NCI-H748 (cell line): ENCODE measurements at regions not wholly inside any gene's neighbourhood (a gene's known extent, or its start where the extent isn't known, plus 50 kb on each side); places are given as distances from the start of the nearest gene placed in this dataset.

ENCODE experiments used
- DNase-seq: peaks from one replicate; lab custom pipeline; 2025; ENCODE audit not compliant: unreplicated experiment; lab: John Stamatoyannopoulos, UW

DNA sequence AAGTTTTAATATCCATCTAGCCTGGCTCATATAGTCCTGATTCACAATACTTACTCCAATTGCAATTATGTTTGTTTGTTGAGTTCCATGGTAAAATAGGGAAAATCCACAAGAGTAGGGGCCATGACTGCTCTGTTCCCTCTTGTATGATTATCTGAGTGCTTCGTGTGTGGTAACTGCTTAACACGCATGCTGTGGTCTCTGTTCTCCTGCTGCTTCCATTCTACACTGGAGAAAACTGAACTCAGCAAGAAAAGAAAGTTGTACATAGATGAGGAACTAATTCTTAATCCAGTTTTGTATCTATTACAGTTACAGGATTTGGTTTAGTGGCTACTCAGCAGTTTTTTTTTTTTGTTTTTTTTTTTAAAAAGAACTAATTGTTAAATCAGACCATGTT lies 223.0 kb upstream of the SATB1 start:
- no peak for DNase-seq

DNA sequence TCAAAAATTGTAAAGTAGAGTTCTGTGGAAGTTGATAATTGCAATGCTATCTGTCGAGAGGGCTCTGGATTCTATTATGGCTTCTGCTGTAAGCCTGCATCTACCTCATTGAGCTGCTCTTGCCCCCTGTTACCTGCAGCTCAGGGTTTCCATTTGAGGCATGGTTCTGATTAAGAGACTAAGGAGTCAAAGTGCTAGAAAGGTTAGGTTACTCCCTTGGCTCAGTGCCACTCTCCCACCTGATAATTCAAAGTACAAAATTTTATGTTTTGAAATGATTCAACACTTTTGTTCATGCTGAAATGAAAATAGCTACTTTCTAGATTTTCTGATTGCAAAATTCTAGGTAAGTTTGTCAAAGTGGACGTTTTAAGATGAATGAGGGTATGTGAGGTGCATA lies 220.5 kb upstream of the SATB1 start:
- no peak for DNase-seq

DNA sequence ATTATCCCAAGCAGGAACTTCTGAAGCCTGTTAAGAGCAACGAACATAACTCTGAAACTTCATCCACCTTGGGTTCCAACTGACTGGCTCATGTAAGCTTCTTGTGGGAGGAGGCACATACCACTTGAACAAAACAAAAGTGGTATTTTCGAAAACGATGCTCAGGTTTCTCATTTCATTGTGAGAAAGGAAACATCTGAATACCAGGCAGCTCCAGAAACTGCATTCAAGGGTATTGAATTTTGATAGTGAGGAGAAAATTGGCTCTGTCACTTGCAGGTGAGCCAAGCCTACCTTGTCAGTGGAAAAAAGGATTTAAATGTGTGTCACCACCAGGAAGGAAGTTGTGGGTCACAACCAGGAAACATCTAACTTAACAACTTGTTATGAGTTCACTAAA lies 218.1 kb upstream of the SATB1 start:
- no peak for DNase-seq

DNA sequence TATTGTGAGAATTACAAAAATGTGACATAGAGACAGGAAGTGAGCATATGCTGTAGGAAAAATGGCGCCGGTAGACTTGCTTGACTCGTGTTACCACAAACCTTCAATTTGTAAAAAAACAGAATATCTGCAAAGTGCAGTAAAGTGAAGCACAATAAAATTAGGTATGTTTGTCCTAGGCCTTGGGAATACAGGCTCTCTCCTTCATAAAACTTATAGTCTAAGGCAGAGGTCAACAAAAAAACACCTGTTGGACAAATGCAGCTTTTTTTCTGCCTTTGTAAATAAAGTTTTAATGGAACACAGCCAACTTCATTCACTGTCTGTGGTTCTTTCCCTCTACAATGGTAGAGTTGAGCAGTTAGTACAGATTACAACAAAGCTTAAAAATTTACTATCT lies 216.8 kb upstream of the SATB1 start:
- DNase-seq = no peak

DNA sequence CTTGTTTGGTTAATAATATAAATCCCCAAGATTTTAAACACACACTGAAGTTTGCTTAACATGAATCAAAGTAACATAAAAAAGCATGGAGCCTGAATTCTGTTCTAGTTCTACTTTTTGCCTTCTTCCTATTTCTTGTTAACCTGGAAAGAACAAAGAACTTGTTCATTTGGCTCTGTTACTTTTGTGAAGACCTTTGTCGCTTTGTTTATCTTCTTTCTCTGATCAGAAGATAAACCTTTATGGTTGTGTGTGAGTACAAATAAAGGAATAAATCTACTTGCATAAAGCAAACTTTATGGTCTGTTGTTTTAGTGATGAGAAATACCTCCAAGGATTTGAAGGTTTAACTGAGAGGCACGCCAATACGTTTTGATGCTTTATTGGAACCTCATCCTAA lies 210.1 kb upstream of the SATB1 start:
- DNase-seq = no peak

DNA sequence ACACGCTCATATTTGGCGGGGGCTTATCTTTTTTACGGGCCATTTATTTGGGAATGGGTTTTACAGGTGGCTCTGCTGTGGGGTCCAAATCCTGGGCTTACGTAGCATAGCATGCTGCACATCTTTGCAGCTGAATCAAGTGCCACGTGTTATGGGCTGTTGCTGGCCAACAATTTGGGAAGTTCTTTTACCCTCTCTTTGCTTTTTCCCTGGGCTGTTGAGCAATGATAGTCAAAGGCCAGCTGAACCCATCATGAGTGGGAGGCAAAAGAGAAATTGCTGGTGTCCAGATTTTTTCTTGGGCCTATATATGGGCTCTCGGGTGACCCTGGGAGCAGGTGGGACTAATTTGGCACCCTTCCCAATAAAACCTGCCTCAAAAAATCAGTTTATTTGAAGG lies 209.3 kb upstream of the SATB1 start:
- DNase-seq = no peak

DNA sequence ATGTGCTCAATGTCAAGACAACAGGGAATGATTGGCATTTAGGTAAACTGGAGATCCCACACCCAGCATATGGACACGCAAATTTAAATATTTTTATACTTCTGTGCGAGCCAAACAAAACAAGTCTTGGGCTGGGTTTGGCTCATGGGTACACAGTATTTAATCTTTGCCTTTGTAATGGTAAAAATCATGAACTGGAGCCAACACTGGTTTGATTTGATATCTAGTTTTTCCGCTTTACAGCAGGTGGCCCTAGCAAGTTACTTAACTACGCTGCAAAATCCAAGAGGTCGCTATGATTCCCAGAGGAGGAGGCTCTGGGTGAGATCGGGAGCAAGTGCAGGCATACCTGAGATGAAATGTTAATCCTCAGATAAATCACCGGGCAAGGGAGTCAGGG lies 207.9 kb upstream of the SATB1 start:
- no peak for DNase-seq

DNA sequence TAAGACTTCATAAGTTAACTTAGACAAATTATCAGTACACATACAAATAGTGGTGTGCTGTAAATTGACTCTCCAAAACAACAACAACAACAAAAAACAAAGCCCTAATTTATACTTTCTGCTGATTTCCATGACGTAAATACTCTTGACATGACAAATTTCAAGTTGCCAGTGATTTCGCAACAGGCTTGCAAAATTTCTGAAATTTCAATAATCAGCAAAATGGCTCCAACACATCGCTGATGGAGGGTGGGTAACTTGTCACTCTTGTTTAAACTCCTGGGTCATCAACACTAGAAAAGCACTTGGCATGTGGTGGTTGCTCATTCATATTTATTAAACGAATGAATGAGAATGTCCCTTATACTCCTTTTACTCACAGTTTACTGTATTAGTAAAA lies 205.2 kb upstream of the SATB1 start:
- DNase-seq = no peak

DNA sequence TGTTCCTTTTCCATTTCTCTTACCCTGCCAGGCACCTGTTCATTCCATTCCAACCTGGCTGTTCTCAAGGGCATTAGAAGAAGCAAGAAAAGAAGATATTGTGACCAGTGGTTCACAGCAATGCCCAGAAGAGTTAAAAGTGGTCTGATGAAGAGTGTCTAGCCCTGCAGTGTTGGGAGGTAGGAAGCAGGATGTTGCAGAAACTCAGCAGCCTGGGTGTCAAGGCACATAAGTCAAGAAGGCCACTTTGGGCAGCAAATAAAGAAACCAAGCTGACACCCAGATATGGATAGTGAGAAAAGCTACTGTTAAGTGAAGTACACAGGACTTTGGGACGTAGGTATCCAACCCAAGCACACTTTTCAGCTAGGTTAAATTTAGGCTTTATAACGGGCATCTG lies 199.9 kb upstream of the SATB1 start:
- DNase-seq = no peak

DNA sequence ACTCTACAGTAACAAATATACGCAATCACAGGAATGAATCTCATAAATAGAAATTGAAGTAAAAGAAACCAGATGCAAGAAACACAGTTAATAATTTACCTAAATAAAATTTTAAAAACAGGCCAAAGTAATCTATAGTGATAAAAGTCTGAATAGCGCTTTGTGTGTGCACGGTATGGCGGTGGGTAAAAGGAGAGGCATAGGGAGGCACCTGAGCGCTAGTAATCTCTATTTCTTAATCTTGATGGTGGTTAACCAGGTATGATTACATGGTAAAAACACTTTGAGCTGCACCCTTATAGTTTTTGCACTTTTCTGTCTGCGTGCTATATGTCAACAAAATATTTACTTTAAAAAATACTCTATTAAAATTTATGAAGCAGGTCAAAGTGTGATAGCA lies 198.1 kb upstream of the SATB1 start:
- no peak for DNase-seq

DNA sequence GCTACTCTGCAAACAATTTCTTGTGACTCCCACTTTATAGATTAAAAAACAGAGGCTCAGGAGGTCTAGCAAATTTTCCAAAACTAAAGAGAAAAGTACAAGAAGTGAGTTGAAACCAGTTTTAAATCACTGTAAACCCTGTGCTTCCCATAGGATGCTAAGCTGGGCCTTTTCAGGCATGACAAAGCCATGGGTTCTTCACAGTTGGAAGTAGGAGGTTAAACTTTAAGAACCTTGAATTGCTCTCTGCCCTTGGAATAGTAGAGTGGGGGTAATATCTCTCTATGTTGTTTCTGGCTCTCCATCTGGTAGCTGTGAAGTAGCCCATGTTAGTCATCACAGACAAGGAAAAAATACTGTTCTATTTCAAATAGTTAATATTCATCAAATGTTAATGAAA lies 193.6 kb upstream of the SATB1 start:
- DNase-seq = no peak

DNA sequence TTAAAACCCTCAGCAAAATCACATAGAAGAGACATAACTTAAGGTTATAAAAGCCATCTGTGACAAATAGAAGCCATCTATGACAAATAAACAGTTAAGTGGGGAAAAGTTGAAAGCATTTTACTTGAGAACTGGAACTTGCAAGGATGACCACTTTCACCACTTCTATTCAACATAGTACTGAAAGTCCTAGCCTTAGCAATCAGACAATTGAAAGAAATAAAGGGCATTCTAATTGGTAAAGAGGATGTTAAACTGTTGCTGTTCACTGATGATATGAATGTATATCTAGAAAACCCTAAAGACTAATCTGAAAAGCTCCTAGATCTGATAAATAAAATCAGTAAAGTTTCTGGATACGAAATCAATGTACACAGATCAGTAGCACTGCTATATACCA lies 186.9 kb upstream of the SATB1 start:
- no peak for DNase-seq

DNA sequence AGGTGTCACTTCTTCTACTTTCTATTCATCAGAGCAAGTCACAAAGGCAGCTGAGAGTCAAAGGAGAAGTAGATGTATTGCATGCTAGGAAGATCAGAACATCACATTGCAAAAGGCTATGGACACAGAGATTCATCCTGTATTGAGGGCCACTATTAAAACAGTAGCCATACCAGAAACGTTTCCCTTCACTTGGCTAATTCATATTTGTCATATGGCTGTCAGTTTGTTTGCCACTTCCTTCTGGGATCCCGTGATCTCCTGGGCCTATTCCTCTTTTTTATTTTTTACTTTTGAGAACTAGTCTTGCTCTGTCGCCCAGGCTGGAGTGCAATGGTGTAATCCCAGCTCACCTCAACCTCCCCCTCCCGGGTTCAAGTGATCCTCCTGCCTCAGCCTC lies 184.0 kb upstream of the SATB1 start:
- DNase-seq = no peak

DNA sequence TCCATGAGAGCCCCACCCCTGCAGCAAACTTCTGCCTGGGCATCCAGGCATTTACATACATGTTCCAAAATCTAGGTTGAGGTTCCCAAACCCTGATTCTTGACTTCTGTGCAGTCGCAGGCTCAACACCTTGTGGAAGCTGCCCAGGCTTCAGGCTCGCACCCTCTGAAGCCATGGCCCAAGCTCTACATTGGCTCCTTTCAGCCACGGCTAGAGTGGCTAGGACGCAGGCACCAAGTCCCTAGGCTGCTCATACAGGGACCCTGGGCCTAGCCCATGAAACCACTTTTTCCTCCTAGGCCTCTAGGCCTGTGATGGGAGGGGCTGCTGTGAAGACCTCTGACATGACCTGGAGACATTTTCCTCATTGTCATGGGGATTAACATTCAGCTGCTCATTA lies 172.8 kb upstream of the SATB1 start:
- no peak for DNase-seq

DNA sequence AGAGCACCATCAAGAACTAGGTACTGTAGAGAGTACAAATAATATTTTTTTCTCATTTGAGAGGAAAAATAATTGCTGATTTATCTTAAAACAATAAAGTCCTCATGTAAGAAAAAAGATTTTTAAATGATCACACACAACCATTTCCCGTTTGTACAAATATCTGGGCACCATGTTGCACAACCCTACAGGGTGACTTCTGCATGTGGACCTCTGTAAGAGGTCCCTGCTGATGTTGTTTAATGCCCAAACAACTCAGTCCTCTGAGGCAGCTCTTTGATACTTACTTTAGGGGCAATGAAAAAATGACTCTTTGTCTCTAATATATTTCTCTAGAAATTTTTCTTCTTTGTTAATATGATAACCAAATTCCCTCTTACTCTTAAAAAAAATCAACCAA lies 168.1 kb upstream of the SATB1 start:
- DNase-seq = peak; percentile 11

DNA sequence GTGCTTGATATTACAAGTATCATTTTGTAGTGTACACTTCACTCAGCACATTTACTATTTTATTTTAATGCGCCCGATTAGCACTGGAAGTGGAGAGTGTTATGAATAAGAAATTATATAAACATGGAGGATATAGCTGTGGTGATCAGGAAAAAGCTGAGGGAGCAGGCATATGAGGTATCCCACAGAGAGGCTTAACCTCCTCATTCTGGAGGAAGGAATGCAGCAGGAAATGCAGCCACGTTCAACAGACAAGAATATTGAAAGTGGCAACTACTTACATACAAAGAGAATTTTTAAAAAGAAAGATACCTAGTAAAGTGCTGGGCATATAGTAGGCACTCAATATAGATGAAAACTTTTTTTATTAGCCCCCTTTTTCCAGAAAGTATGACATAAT lies 166.0 kb upstream of the SATB1 start:
- DNase-seq = peak; percentile 38

DNA sequence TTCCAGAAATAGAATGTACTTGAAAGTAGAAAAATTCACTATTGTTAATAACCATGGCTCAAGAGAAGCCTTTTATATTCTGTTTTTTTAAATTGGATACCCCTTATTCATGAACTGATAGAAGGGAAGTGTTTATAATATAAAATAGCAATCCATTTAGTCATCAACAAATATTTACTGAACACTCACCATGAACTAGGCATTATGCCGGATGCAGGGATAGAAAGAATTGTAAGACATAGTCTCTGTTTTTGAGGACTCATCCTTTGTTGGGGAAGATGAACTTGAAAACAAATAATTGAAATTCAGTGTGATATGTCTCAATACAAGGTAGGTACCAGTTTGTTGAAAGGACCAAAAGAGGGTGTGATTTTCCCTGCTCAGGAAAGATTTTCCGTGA lies 160.9 kb upstream of the SATB1 start:
- DNase-seq = peak; percentile 46

DNA sequence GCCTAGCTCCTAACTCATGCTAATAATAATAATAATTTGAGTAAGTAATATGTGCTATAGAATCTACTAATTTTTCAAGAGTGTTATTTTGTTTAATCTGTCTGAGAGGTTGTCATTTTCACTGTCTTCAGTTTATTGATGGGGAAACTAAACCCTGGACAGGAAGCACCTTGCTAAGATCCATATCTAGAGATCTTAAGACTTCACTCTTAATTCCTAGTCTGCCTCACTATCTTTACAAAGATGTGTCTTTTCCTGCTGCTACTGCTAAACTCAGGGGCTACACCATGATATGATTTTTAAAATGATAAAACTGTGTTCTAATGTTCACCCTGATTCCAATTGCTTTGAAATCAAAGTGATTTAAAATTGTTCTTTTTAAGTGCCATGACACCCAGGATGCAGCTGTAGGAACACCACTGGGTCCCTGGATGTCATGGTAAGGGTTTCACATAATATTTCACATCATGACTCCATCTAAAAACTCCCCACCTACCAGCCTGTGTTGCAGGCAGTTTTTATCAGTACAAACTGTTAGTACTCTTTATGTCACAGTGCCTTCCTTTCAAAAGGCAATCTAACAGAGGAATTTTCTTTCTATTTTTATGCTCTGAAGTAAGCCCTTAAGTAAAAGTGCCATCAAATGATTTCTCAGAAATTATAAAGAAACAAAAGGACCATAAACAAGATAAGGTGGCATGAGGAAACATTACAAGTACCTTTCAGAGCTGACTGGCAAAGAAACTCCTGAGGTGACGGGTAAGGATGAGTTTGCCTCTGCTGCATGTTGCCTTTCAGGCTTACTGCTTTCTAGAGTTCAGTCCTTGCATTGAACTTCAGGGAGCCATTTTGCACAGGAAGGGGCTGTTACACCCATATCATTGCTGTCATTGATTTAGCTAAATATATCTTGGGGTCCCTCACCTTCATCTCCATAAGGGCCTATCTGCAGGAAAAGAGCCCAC lies 160.1 kb upstream of the SATB1 start:
- DNase-seq = no peak

DNA sequence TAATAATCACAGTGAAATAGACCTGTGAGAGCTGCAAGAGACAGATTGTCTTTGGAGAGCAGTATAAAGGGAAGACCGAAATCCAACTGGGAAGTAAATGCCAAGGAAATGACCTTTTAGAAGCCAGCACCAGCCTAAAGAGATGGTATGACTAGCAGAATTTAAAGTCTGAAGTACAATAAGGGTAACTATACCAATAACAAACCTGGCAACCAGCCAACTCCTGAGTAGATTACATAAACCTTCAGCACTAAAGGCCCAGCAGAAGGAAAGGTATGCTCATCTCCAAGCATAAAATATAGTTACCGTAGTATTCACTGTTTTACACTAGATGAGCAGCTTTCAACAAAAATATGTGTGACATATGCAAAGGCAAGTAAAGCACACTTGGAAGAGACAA lies 155.1 kb upstream of the SATB1 start:
- peak; percentile 91 for DNase-seq

DNA sequence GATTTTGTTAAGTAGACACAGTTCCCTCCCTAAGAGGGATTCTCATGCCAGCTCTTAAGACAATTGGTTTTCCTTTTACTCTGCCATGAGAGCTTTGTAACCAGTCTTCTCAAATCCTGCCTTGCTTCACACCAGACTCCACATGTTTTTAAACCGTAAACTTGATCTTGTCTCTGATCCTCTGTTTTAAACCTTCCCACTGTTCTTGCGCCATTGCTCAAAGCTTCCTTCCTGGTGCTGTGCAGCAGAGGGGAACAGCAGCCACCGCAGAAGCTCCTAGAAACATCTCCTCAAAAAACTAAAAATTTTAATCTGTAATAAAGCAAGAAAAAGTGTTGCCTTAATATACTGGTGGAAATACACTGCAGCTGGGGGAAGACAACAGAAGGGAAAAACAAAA lies 154.5 kb upstream of the SATB1 start:
- no peak for DNase-seq

DNA sequence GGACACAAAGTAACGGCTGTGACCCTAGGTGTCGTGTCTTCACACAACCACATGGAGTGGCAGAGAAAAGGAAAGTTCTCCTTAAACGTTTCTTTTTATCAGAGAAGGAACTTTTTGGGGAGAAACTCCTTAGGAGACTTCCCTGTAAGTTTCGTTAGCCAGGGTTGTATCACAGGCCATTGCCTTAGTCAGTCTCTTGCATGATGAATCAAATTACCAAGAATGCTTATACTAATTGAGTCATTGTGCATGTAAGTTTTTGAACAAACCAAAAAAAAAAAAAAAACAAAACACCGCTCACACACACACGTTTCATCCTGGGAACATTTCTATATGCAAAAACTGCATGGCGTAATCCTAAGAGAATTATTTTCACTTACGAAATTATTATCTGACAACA lies 150.4 kb upstream of the SATB1 start:
- no peak for DNase-seq

DNA sequence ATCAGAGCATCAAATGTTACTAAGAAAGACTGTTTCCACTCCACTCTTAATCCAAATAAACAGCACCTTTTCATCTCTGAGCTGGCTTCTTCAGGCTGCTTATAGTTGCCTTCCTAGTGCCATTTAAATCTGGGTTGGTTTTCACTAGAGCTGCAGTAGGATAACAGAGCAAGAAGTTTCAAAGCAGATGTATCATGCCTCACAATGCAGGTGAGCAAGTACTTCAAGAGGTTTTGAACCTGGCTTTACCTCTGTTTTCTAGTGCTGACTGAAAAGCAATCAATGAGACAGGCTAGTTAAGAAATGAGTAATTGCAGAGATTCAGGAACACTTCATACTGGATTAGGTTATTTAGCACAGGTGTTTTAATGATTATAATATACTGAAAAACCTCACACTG lies 147.7 kb upstream of the SATB1 start:
- DNase-seq = peak; percentile 1

DNA sequence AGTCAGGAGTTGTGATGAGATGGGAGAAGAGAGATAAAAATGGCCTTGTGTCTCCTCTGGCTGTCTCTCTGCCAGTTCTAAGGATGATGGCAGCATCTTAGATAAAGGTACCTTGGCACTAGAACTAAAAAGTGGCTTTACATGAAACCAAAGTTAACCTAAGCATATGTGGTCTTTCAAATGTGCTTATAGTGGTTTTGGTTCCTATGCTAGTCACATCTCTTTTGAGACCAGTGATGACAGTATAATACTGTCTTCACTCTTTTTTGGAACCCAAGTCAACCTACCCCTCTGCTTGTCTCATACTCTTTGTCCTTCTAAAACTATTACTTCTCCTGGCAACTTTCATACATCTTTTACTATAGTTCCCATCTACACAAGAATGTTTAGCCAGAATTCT lies 142.2 kb upstream of the SATB1 start:
- no peak for DNase-seq
